SK-N-SH treated with all-trans-retinoic acid at 6 μM for 48 hours (cell line): ENCODE measurements at regions not wholly inside any gene's neighbourhood (a gene's known extent, or its start where the extent isn't known, plus 50 kb on each side); places are given as distances from the start of the nearest gene placed in this dataset.

Experiments used
- ATAC-seq: fragments of 200-7000 bp; cut with Tn5 transposase; 3 replicates; pipeline ENCODE4 v1.9.1; 2020; ENCODE audit warnings: mild to moderate bottlenecking, moderate library complexity
- ARNTL ChIP-seq: fragments of 450-650 bp; formaldehyde crosslinking; IDR thresholded peaks from 2 replicates; pipeline ENCODE4 v1.5.0; 2020; ENCODE audit warnings: low read depth, mild to moderate bottlenecking, moderate library complexity, borderline replicate concordance
- CREB5 ChIP-seq: fragments of 250-450 bp; sonication (Bioruptor Pico); IDR thresholded peaks from 2 replicates; pipeline ENCODE4 v1.5.1; 2020; ENCODE audit warnings: low read depth, mild to moderate bottlenecking, moderate library complexity
- CSDC2 ChIP-seq: fragments of 250-450 bp; sonication (Bioruptor Pico); IDR thresholded peaks from 2 replicates; pipeline ENCODE4 v1.5.0; 2020; ENCODE audit warnings: mild to moderate bottlenecking, moderate library complexity
- CSRNP3 ChIP-seq: fragments of 250-450 bp; sonication (Bioruptor Pico); IDR thresholded peaks from 2 replicates; pipeline ENCODE4 v1.5.1; 2021; ENCODE audit warnings: mild to moderate bottlenecking, moderate library complexity
- ESRRG ChIP-seq: fragments of 250-450 bp; sonication (Bioruptor Pico); IDR thresholded peaks from 2 replicates; pipeline ENCODE4 v1.6.1; 2021; ENCODE audit warnings: mild to moderate bottlenecking
- ISL1 ChIP-seq: fragments of 250-450 bp; sonication (Bioruptor Pico); IDR thresholded peaks from 2 replicates; pipeline ENCODE4 v2.1.2; 2022; ENCODE audit warnings: mild to moderate bottlenecking, moderate library complexity
- OSR1 ChIP-seq: fragments of 250-450 bp; sonication (Bioruptor Pico); IDR thresholded peaks from 2 replicates; pipeline ENCODE4 v1.8.0; 2022; ENCODE audit warnings: moderate library complexity, mild to moderate bottlenecking, inconsistent platforms
- PATZ1 ChIP-seq: fragments of 250-450 bp; sonication (Bioruptor Pico); IDR thresholded peaks from 2 replicates; pipeline ENCODE4 v1.8.0; 2020; ENCODE audit warnings: mild to moderate bottlenecking, moderate library complexity, borderline replicate concordance
- PPARA ChIP-seq: fragments of 250-450 bp; sonication (Bioruptor Pico); IDR thresholded peaks from 2 replicates; pipeline ENCODE4 v1.5.0; 2020; ENCODE audit warnings: mild to moderate bottlenecking, borderline replicate concordance
- RARB ChIP-seq: fragments of 250-450 bp; sonication (Bioruptor Pico); IDR thresholded peaks from 2 replicates; pipeline ENCODE4 v1.8.0; 2021; ENCODE audit warnings: mild to moderate bottlenecking, moderate library complexity
- SNAI2 ChIP-seq: fragments of 250-450 bp; sonication (Bioruptor Pico); IDR thresholded peaks from 2 replicates; pipeline ENCODE4 v1.5.0; 2020; ENCODE audit warnings: mild to moderate bottlenecking, moderate library complexity
- TCF4 ChIP-seq: fragments of 250-450 bp; sonication (Bioruptor Pico); IDR thresholded peaks from 2 replicates; pipeline ENCODE4 v1.8.0; 2021; ENCODE audit warnings: mild to moderate bottlenecking, moderate library complexity, borderline replicate concordance
- TOX ChIP-seq: fragments of 250-450 bp; sonication (Bioruptor Pico); IDR thresholded peaks from 2 replicates; pipeline ENCODE4 v1.8.0; 2021; ENCODE audit warnings: mild to moderate bottlenecking, moderate library complexity, borderline replicate concordance
- TSHZ2 ChIP-seq: fragments of 250-450 bp; sonication (Bioruptor Pico); IDR thresholded peaks from 2 replicates; pipeline ENCODE4 v1.5.0; 2020; ENCODE audit warnings: mild to moderate bottlenecking, moderate library complexity
- ZC3H10 ChIP-seq: fragments of 250-450 bp; sonication (Bioruptor Pico); IDR thresholded peaks from 2 replicates; pipeline ENCODE4 v1.5.1; 2021; ENCODE audit warnings: mild to moderate bottlenecking, moderate library complexity
- ZFP30 ChIP-seq: fragments of 450-650 bp; formaldehyde crosslinking; IDR thresholded peaks from 2 replicates; pipeline ENCODE4 v1.5.0; 2022; ENCODE audit warnings: mild to moderate bottlenecking, moderate library complexity
- ZNF565 ChIP-seq: fragments of 450-650 bp; formaldehyde crosslinking; conservative IDR thresholded peaks from 2 replicates; pipeline ENCODE4 v1.5.0; 2020; ENCODE audit warnings: low read depth, mild to moderate bottlenecking, moderate library complexity
- ZNF70 ChIP-seq: fragments of 450-650 bp; formaldehyde crosslinking; IDR thresholded peaks from 2 replicates; pipeline ENCODE4 v1.5.0; 2020; ENCODE audit warnings: mild to moderate bottlenecking, moderate library complexity
- ZNF8 ChIP-seq: fragments of 450-650 bp; formaldehyde crosslinking; IDR thresholded peaks from 2 replicates; pipeline ENCODE4 v1.5.0; 2020; ENCODE audit warnings: mild to moderate bottlenecking, moderate library complexity
- TF ChIP-seq, protein P1 (sequence below): fragments of 250-450 bp; sonication (Bioruptor Pico); IDR thresholded peaks from 2 replicates; pipeline ENCODE4 v1.8.0; 2021; ENCODE audit warnings: low read depth, mild to moderate bottlenecking, moderate library complexity, borderline replicate concordance

GRCh38 chr4:181739031-181739430, 504.2 kb upstream of the TENM3 start:
- ATAC-seq, result no peak
- TF ChIP-seq, protein P1, sequence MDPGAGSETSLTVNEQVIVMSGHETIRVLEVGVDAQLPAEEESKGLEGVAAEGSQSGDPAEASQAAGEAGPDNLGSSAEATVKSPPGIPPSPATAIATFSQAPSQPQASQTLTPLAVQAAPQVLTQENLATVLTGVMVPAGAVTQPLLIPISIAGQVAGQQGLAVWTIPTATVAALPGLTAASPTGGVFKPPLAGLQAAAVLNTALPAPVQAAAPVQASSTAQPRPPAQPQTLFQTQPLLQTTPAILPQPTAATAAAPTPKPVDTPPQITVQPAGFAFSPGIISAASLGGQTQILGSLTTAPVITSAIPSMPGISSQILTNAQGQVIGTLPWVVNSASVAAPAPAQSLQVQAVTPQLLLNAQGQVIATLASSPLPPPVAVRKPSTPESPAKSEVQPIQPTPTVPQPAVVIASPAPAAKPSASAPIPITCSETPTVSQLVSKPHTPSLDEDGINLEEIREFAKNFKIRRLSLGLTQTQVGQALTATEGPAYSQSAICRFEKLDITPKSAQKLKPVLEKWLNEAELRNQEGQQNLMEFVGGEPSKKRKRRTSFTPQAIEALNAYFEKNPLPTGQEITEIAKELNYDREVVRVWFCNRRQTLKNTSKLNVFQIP (CRISPR knock-in tag), result no peak
- TF ChIP-seq ZFP30 (no peak), TCF4 (CRISPR knock-in tag) (no peak), PATZ1 (CRISPR knock-in tag) (no peak), ZNF565 (CRISPR knock-in tag) (no peak), TSHZ2 (CRISPR knock-in tag) (no peak), ESRRG (no peak), TOX (CRISPR knock-in tag) (no peak), RARB (CRISPR knock-in tag) (no peak), CSDC2 (no peak), ZNF70 (CRISPR knock-in tag) (no peak), ARNTL (no peak), CREB5 (CRISPR knock-in tag) (no peak), SNAI2 (no peak), OSR1 (no peak)

DNA sequence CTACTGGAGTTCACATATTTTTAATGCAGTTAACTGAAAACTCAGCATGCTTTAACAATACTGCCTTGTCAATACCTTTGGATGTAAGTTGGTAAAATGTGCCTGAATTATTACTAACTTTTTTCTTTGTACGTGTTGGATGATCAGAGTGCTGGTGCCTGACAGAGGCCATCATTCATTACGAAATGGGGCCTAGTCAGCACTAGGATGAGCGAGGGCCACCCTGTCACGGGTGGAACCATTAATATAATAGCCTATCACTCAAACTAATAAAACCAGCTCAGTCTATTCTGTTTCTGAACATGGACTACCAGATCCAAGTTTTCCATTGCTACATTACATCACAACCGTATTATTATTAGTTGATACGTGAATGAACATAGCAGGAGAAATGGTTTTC, 501.7 kb upstream of the TENM3 start:
- no peak for ATAC-seq
- TF ChIP-seq ARNTL, result no peak
- TF ChIP-seq ZNF8 (CRISPR knock-in tag), result no peak
- no peak for TF ChIP-seq ZC3H10 (CRISPR knock-in tag)
- no peak for TF ChIP-seq CSRNP3 (CRISPR knock-in tag)
- TF ChIP-seq PPARA (CRISPR knock-in tag), result no peak
- TF ChIP-seq CREB5 (CRISPR knock-in tag), result no peak
- no peak for TF ChIP-seq TOX (CRISPR knock-in tag)
- no peak for TF ChIP-seq TSHZ2 (CRISPR knock-in tag)
- no peak for TF ChIP-seq CSDC2
- TF ChIP-seq ISL1 (CRISPR knock-in tag), result no peak
- TF ChIP-seq, all 23 proteins: peak for 0
